WTC11 (cell line): ENCODE measurements at regions not wholly inside any gene's neighbourhood (a gene's known extent, or its start where the extent isn't known, plus 50 kb on each side); places are given as distances from the start of the nearest gene placed in this dataset.

Source experiments
- ATAC-seq: fragments of 200-7000 bp; cut with Tn5 transposase; 2 replicates; pipeline ENCODE4 v1.10.0; 2021; ENCODE audit warnings: mild to moderate bottlenecking, moderate library complexity
- CTCF ChIA-PET: fragments of 300-600 bp; sonication (Branson Sonifier 250); formaldehyde crosslinking; loops from one replicate; lab custom pipeline; 2021; ENCODE audit warnings: antibody characterized with exemption; lab: Charles Lee
- POLR2A ChIA-PET: fragments of 350-600 bp; sonication (Branson Sonifier 250); formaldehyde crosslinking; loops from one replicate; lab custom pipeline; 2021; ENCODE audit warnings: antibody characterized with exemption; lab: Charles Lee
- DNase-seq: peaks from one replicate; pipeline ENCODE4 v3.0.0; 2021; ENCODE audit warnings: low spot score
- H3K27ac Mint-ChIP-seq: 2 replicates; pipeline ENCODE4 v1.8.0; 2021; ENCODE audit warnings: mixed read lengths
- H3K27me3 Mint-ChIP-seq: 2 replicates; pipeline ENCODE4 v1.8.0; 2021; ENCODE audit warnings: low read depth, mild to moderate bottlenecking, moderate library complexity, mixed read lengths
- H3K36me3 Mint-ChIP-seq: 2 replicates; pipeline ENCODE4 v1.8.0; 2021; ENCODE audit warnings: mixed read lengths
- H3K4me1 Mint-ChIP-seq: 2 replicates; pipeline ENCODE4 v1.8.0; 2022; ENCODE audit warnings: mixed read lengths
- H3K4me3 Mint-ChIP-seq: 2 replicates; pipeline ENCODE4 v1.8.0; 2021; ENCODE audit warnings: mild to moderate bottlenecking, moderate library complexity, mixed read lengths
- H3K9me3 Mint-ChIP-seq: 2 replicates; pipeline ENCODE4 v1.8.0; 2021; ENCODE audit warnings: mixed read lengths
- CBFB ChIP-seq: sonication (generic); formaldehyde crosslinking; IDR thresholded peaks from 2 replicates; pipeline ENCODE4 v1.8.1; 2022; ENCODE audit warnings: mild to moderate bottlenecking, low read depth, missing genetic modification reagents
- CDX4 ChIP-seq: fragments of 250-450 bp; sonication (Bioruptor Pico); IDR thresholded peaks from 2 replicates; pipeline ENCODE4 v1.9.0; 2021; ENCODE audit warnings: moderate library complexity, mild to moderate bottlenecking, inconsistent platforms, borderline replicate concordance
- E2F1 ChIP-seq: sonication (generic); formaldehyde crosslinking; IDR thresholded peaks from 2 replicates; pipeline ENCODE4 v1.8.0; 2022; ENCODE audit warnings: mild to moderate bottlenecking, missing genetic modification reagents
- ELF4 ChIP-seq: sonication (generic); formaldehyde crosslinking; IDR thresholded peaks from 2 replicates; pipeline ENCODE4 v1.8.1; 2022; ENCODE audit warnings: low read depth, mild to moderate bottlenecking, moderate library complexity, missing genetic modification reagents
- ERG ChIP-seq: fragments of 250-450 bp; sonication (Bioruptor Pico); IDR thresholded peaks from 2 replicates; pipeline ENCODE4 v1.8.0; 2021; ENCODE audit warnings: mild to moderate bottlenecking
- FOXK1 ChIP-seq: sonication (generic); formaldehyde crosslinking; IDR thresholded peaks from 2 replicates; pipeline ENCODE4 v1.8.0; 2022; ENCODE audit warnings: mild to moderate bottlenecking, moderate library complexity, missing genetic modification reagents
- FOXP1 ChIP-seq: sonication (generic); formaldehyde crosslinking; IDR thresholded peaks from 2 replicates; pipeline ENCODE4 v1.8.0; 2022; ENCODE audit warnings: missing genetic modification reagents, mild to moderate bottlenecking, moderate library complexity, borderline replicate concordance
- GTF2I ChIP-seq: fragments of 250-450 bp; sonication (Bioruptor Pico); conservative IDR thresholded peaks from 2 replicates; pipeline ENCODE4 v1.4.0; 2021; ENCODE audit warnings: mild to moderate bottlenecking
- IRF2 ChIP-seq: sonication (generic); formaldehyde crosslinking; IDR thresholded peaks from 2 replicates; pipeline ENCODE4 v1.8.0; 2022; ENCODE audit warnings: low read depth, missing genetic modification reagents, borderline replicate concordance
- MYBL2 ChIP-seq: sonication (generic); formaldehyde crosslinking; IDR thresholded peaks from 2 replicates; pipeline ENCODE4 v1.8.1; 2023; ENCODE audit warnings: mild to moderate bottlenecking, moderate library complexity, missing genetic modification reagents
- NFE2L1 ChIP-seq: sonication (generic); formaldehyde crosslinking; IDR thresholded peaks from 2 replicates; pipeline ENCODE4 v1.8.1; 2023; ENCODE audit warnings: missing genetic modification reagents
- NR3C1 ChIP-seq: sonication (generic); formaldehyde crosslinking; conservative IDR thresholded peaks from 2 replicates; pipeline ENCODE4 v1.8.1; 2023; ENCODE audit warnings: low read depth, mild to moderate bottlenecking, missing genetic modification reagents
- PREB ChIP-seq: sonication (generic); formaldehyde crosslinking; IDR thresholded peaks from 2 replicates; pipeline ENCODE4 v1.8.1; 2022; ENCODE audit warnings: mild to moderate bottlenecking, missing genetic modification reagents, moderate library complexity, borderline replicate concordance
- TEAD4 ChIP-seq: sonication (generic); formaldehyde crosslinking; IDR thresholded peaks from 2 replicates; pipeline ENCODE4 v1.8.0; 2022; ENCODE audit warnings: mild to moderate bottlenecking, missing genetic modification reagents
- ZBTB43 ChIP-seq: sonication (generic); formaldehyde crosslinking; IDR thresholded peaks from 2 replicates; pipeline ENCODE4 v1.8.1; 2023; ENCODE audit warnings: mild to moderate bottlenecking, missing genetic modification reagents
- ZNF232 ChIP-seq: sonication (generic); formaldehyde crosslinking; IDR thresholded peaks from 2 replicates; pipeline ENCODE4 v1.8.0; 2022; ENCODE audit warnings: mild to moderate bottlenecking, missing genetic modification reagents
- ZNF263 ChIP-seq: sonication (generic); formaldehyde crosslinking; IDR thresholded peaks from 2 replicates; pipeline ENCODE4 v1.8.1; 2022; ENCODE audit warnings: low read depth, mild to moderate bottlenecking, moderate library complexity, missing genetic modification reagents
- ZNF416 ChIP-seq: fragments of 250-450 bp; sonication (Bioruptor Pico); IDR thresholded peaks from 2 replicates; pipeline ENCODE4 v1.9.0; 2021; ENCODE audit warnings: mild to moderate bottlenecking, inconsistent platforms
- ZNF423 ChIP-seq: fragments of 250-450 bp; sonication (Bioruptor Pico); IDR thresholded peaks from 2 replicates; pipeline ENCODE4 v2.1.2; 2022; ENCODE audit warnings: mild to moderate bottlenecking, moderate library complexity
- TF ChIP-seq, protein P1 (sequence below): sonication (generic); formaldehyde crosslinking; IDR thresholded peaks from 2 replicates; pipeline ENCODE4 v1.8.0; 2023; ENCODE audit warnings: missing genetic modification reagents
- TF ChIP-seq, protein P2 (sequence below): sonication (generic); formaldehyde crosslinking; IDR thresholded peaks from 2 replicates; pipeline ENCODE4 v1.8.1; 2023; ENCODE audit warnings: mild to moderate bottlenecking, missing genetic modification reagents, moderate library complexity
- TF ChIP-seq, protein P3 (sequence below): sonication (generic); formaldehyde crosslinking; IDR thresholded peaks from 2 replicates; pipeline ENCODE4 v1.8.1; 2023; ENCODE audit warnings: mild to moderate bottlenecking, missing genetic modification reagents

GRCh38 chr6:164006459-164006858 lies 591.9 kb downstream of the QKI start:
- Mint-ChIP-seq H3K27ac (no peak overlapping the region), H3K9me3 (peaks cover 32% of the 10 kb centered on the region), H3K27me3 (no peaks in the 10 kb centered on the region), H3K36me3 (no peaks in the 10 kb centered on the region), H3K4me1 (no peaks in the 10 kb centered on the region), H3K4me3 (no peak overlapping the region)
- no peak for ATAC-seq
- no peak for TF ChIP-seq CBFB (CRISPR knock-in tag)
- no peak for TF ChIP-seq NFE2L1 (CRISPR knock-in tag)
- TF ChIP-seq TEAD4 (CRISPR knock-in tag): no peak
- TF ChIP-seq ERG (CRISPR knock-in tag): no peak
- TF ChIP-seq, protein P1, sequence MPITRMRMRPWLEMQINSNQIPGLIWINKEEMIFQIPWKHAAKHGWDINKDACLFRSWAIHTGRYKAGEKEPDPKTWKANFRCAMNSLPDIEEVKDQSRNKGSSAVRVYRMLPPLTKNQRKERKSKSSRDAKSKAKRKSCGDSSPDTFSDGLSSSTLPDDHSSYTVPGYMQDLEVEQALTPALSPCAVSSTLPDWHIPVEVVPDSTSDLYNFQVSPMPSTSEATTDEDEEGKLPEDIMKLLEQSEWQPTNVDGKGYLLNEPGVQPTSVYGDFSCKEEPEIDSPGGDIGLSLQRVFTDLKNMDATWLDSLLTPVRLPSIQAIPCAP (CRISPR knock-in tag): no peak
- no peak for TF ChIP-seq IRF2 (CRISPR knock-in tag)
- DNase-seq: no peak
- ChIA-PET POLR2A (no interaction called here), CTCF (no interaction called here)

GRCh38 chr6:164005004-164005711 lies 590.6 kb downstream of the QKI start:
- no peak overlapping the region for H3K4me3 Mint-ChIP-seq
- no peaks in the 10 kb centered on the region for H3K27me3 Mint-ChIP-seq
- H3K36me3 Mint-ChIP-seq: no peaks in the 10 kb centered on the region
- no peak overlapping the region for H3K27ac Mint-ChIP-seq
- POLR2A ChIA-PET: no interaction called here
- CTCF ChIA-PET: no interaction called here
- peaks cover 32% of the 10 kb centered on the region for H3K9me3 Mint-ChIP-seq
- TF ChIP-seq, protein P2, sequence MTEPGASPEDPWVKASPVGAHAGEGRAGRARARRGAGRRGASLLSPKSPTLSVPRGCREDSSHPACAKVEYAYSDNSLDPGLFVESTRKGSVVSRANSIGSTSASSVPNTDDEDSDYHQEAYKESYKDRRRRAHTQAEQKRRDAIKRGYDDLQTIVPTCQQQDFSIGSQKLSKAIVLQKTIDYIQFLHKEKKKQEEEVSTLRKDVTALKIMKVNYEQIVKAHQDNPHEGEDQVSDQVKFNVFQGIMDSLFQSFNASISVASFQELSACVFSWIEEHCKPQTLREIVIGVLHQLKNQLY: no peak
- TF ChIP-seq ZBTB43 (CRISPR knock-in tag) (no peak), NR3C1 (CRISPR knock-in tag) (no peak), TEAD4 (CRISPR knock-in tag) (no peak), CDX4 (CRISPR knock-in tag) (no peak), ZNF232 (CRISPR knock-in tag) (no peak), NFE2L1 (CRISPR knock-in tag) (no peak), ELF4 (CRISPR knock-in tag) (no peak), ZNF263 (CRISPR knock-in tag) (no peak), ZNF416 (no peak), ZNF423 (CRISPR knock-in tag) (no peak), FOXK1 (no peak), GTF2I (CRISPR knock-in tag) (no peak), CBFB (CRISPR knock-in tag) (no peak), E2F1 (CRISPR knock-in tag) (no peak), PREB (no peak), MYBL2 (no peak), FOXP1 (no peak)
- TF ChIP-seq, protein P3, sequence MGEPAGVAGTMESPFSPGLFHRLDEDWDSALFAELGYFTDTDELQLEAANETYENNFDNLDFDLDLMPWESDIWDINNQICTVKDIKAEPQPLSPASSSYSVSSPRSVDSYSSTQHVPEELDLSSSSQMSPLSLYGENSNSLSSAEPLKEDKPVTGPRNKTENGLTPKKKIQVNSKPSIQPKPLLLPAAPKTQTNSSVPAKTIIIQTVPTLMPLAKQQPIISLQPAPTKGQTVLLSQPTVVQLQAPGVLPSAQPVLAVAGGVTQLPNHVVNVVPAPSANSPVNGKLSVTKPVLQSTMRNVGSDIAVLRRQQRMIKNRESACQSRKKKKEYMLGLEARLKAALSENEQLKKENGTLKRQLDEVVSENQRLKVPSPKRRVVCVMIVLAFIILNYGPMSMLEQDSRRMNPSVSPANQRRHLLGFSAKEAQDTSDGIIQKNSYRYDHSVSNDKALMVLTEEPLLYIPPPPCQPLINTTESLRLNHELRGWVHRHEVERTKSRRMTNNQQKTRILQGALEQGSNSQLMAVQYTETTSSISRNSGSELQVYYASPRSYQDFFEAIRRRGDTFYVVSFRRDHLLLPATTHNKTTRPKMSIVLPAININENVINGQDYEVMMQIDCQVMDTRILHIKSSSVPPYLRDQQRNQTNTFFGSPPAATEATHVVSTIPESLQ (CRISPR knock-in tag): no peak
- ATAC-seq: no peak
- no peaks in the 10 kb centered on the region for H3K4me1 Mint-ChIP-seq
- no peak for DNase-seq
